Transverse colon (tissue), 4 donors: ENCODE measurements at regions not wholly inside any gene's neighbourhood (a gene's known extent, or its start where the extent isn't known, plus 50 kb on each side); places are given as distances from the start of the nearest gene placed in this dataset.

Source experiments
- DNase-seq: peaks from one replicate; pipeline ENCODE4 v3.0.0-alpha.2; 2019
- H3K27ac ChIP-seq, 4 donors: fragments of 200-600 bp; sonication (generic); 2 replicates each; pipeline ENCODE4 v1.5.1; 2016 to 2018; ENCODE audit warnings: inconsistent platforms in 4 of 4
- H3K27me3 ChIP-seq: fragments of 200-600 bp; sonication (generic); 2 replicates; pipeline ENCODE4 v1.5.1; 2017; ENCODE audit warnings: inconsistent platforms
- H3K36me3 ChIP-seq, 4 donors: fragments of 200-600 bp; sonication (generic); 2 replicates each; pipeline ENCODE4 v1.5.1; 2017 to 2019; ENCODE audit warnings: inconsistent platforms in 4 of 4
- H3K4me1 ChIP-seq, 4 donors: fragments of 200-600 bp; sonication (generic); 2 replicates each; pipeline ENCODE4 v1.5.1; 2017 to 2020; ENCODE audit warnings: inconsistent platforms in 4 of 4
- H3K4me3 ChIP-seq, 4 donors: fragments of 200-600 bp; sonication (generic); 1 replicate in 1 of 4; 2 replicates in 3 of 4; pipeline versions ENCODE4 v1.5.1 to v1.6.1; 2017 to 2019; ENCODE audit warnings: inconsistent platforms in 4 of 4
- H3K9me3 ChIP-seq, 2 donors: fragments of 200-600 bp; sonication (generic); 2 replicates each; pipeline ENCODE4 v1.5.1; 2017 to 2019; ENCODE audit warnings: inconsistent platforms in 2 of 2
- CTCF ChIP-seq, 5 experiments: fragments of 200-600 bp in 3 of 5; fragments of 450-650 bp in 2 of 5; sonication (generic) in 3 of 5; IDR thresholded peaks; 1 replicate in 2 of 5; 2 replicates in 3 of 5; pipeline ENCODE4 v1.5.1; 2016 to 2017; ENCODE audit warnings: antibody characterized with exemption in 5 of 5, inconsistent platforms in 3 of 5, mild to moderate bottlenecking in 2 of 5, moderate library complexity in 1 of 5
- EP300 ChIP-seq: sonication (generic); formaldehyde crosslinking; IDR thresholded peaks from one replicate; pipeline ENCODE4 v1.6.1; 2017; ENCODE audit warnings: antibody characterized with exemption, low read depth
- POLR2A ChIP-seq: fragments of 450-650 bp; IDR thresholded peaks from one replicate; pipeline ENCODE4 v1.6.1; 2016; ENCODE audit warnings: antibody characterized with exemption, mild to moderate bottlenecking, moderate library complexity
- POLR2AphosphoS5 ChIP-seq, 3 donors: sonication (generic); formaldehyde crosslinking; IDR thresholded peaks; one replicate each; pipeline ENCODE4 v1.6.1; 2016; ENCODE audit warnings: antibody characterized with exemption in 3 of 3
- WGBS, 2 donors: methylation state at CpG; one replicate each; pipeline ENCODE4 v1.1.5; 2018; ENCODE audit warnings: low coverage in 1 of 2; 5-methylcytosine and 5-hydroxymethylcytosine counted together
- in situ Hi-C, 4 donors: fragments of 200-750 bp; cut with MboI; loops; one replicate each; pipeline versions ENCODE4 v1.15.0 to v1.15.1; 2017; ENCODE audit warnings: low sequenced_read_pairs in 3 of 4, low pct_ligation_motif_present in 1 of 4, low pct_unique_long_range_greater_than_20kb in 1 of 4
- intact Hi-C: fragments of 100-400 bp; cut with DNase I; formaldehyde crosslinking; loops from one replicate; pipeline ENCODE4 v1.15.1; 2023; ENCODE audit warnings: low total_unique reads

GRCh38 chr7:47078241-47078640 lies 503.7 kb downstream of the TNS3 start:
- Histone ChIP-seq H3K27ac (no peak overlapping the region), H3K4me1 (peaks cover 0 to 9% (median 6%) of the 10 kb centered on the region in 4 donors), H3K27me3 (no peaks in the 10 kb centered on the region), H3K4me3 (no peak overlapping the region), H3K9me3 (no peaks in the 10 kb centered on the region), H3K36me3 (no peaks in the 10 kb centered on the region)
- TF ChIP-seq POLR2AphosphoS5 (IDR thresholded peaks at IDR 0.05) (no peak), POLR2A (no peak), CTCF (IDR thresholded peaks at IDR 0.05) (no peak), EP300 (no peak)
- no peak for DNase-seq
- intact Hi-C loops (no loop called here), in situ Hi-C loops (no loop called here)
- WGBS, 2 donors: 77 to 90% methylated on average over 2 of the region's 2 CpGs

- TF ChIP-seq EP300 (no peak), POLR2AphosphoS5 (IDR thresholded peaks at IDR 0.05) (peak in 1 of 3 donors; percentile 26)
- H3K36me3 ChIP-seq: no peaks in the 10 kb centered on the region
- in situ Hi-C loops: no loop called here
- DNase-seq: no peak
- peaks cover 0 to 9% (median 6%) of the 10 kb centered on the region in 4 donors for H3K4me1 ChIP-seq
- intact Hi-C loops: no loop called here
- H3K9me3 ChIP-seq: no peaks in the 10 kb centered on the region
- 23 to 33% methylated on average over 1 to 2 of the region's 2 CpGs for WGBS, 2 donors
- H3K27me3 ChIP-seq: no peaks in the 10 kb centered on the region
- H3K27ac ChIP-seq: no peak overlapping the region
- no peak overlapping the region for H3K4me3 ChIP-seq
Measured at GRCh38 chr7:47074702-47075153, 507.2 kb downstream of the TNS3 start.

DNA sequence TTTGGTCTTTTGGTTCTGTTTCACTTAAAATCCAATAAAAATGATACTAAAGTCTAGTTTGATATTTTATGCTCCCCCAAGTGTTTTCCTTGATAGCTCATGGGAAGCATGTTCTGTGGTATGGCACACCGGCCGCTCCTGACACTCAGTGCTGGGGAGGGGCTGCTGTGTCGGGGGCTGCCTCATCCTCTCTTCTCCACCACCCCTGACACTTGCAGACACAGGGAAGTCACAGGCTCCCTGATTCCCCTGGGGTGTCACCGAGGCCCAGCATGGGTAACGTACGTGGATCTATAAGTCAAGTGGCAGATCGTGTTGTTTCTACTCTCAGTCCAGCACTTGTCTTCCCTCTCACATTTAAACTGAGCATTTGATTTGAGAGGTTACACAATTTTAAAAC lies 508.6 kb downstream of the TNS3 start:
- no peak for DNase-seq
- WGBS, 2 donors: 88 to 100% methylated on average over 1 to 7 of the region's 7 CpGs
- in situ Hi-C loops (no loop called here), intact Hi-C loops (no loop called here)
- H3K4me3 ChIP-seq: no peak overlapping the region
- H3K9me3 ChIP-seq: no peaks in the 10 kb centered on the region
- TF ChIP-seq EP300 (no peak), CTCF (IDR thresholded peaks at IDR 0.05) (no peak), POLR2A (no peak), POLR2AphosphoS5 (IDR thresholded peaks at IDR 0.05) (no peak)
- no peaks in the 10 kb centered on the region for H3K27me3 ChIP-seq
- H3K27ac ChIP-seq: no peak overlapping the region
- no peaks in the 10 kb centered on the region for H3K36me3 ChIP-seq
- peaks cover 0 to 9% (median 6%) of the 10 kb centered on the region in 4 donors for H3K4me1 ChIP-seq

DNA sequence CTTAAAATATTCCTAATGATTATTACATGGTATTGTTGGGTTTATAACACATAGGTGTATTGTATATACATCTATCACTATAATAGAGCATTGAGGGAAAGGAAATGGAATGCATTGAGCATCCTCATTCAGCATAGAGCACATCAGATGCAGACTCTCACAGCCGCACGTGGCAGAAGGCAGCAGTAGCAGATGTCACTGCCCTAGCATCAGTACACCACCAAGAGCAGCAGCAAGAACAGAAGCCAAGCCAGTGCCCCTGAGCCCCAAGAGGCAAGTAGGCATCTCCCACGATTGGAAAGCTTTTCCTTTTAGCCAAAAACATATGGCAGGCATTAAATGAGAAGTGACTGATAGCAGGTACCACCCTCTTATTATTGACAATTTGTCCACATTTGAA lies 510.0 kb downstream of the TNS3 start:
- in situ Hi-C loops: no loop called here
- WGBS, 2 donors: 70 to 80% methylated on average over 3 of the region's 3 CpGs
- intact Hi-C loops: no loop called here
- TF ChIP-seq POLR2A (no peak), CTCF (IDR thresholded peaks at IDR 0.05) (no peak), POLR2AphosphoS5 (IDR thresholded peaks at IDR 0.05) (no peak), EP300 (no peak)
- no peaks in the 10 kb centered on the region for H3K36me3 ChIP-seq
- H3K27me3 ChIP-seq: no peaks in the 10 kb centered on the region
- H3K27ac ChIP-seq: no peak overlapping the region
- H3K4me3 ChIP-seq: no peak overlapping the region
- peaks cover 0 to 9% (median 6%) of the 10 kb centered on the region in 4 donors for H3K4me1 ChIP-seq
- no peak for DNase-seq
- H3K9me3 ChIP-seq: no peaks in the 10 kb centered on the region

- 83 to 87% methylated on average over 8 to 15 of the region's 15 CpGs for WGBS, 2 donors
- Histone ChIP-seq H3K9me3 (no peaks in the 10 kb centered on the region), H3K36me3 (no peaks in the 10 kb centered on the region), H3K27me3 (no peaks in the 10 kb centered on the region), H3K4me3 (no peak overlapping the region), H3K27ac (no peak overlapping the region), H3K4me1 (peaks cover 0 to 1% (median 0%) of the 10 kb centered on the region in 4 donors)
- no peak for DNase-seq
- in situ Hi-C loops (no loop called here), intact Hi-C loops (no loop called here)
- TF ChIP-seq POLR2AphosphoS5 (IDR thresholded peaks at IDR 0.05) (no peak), POLR2A (no peak), CTCF (IDR thresholded peaks at IDR 0.05) (no peak), EP300 (no peak)
Measured at GRCh38 chr7:47069385-47070076, 512.4 kb downstream of the TNS3 start.
